Inflammatory macrophage treated with lipopolysaccharide for 4 hours (primary cell): ENCODE measurements at regions not wholly inside any gene's neighbourhood (a gene's known extent, or its start where the extent isn't known, plus 50 kb on each side); places are given as distances from the start of the nearest gene placed in this dataset.

Experiments used
- DNase-seq: peaks from one replicate; pipeline ENCODE4 v3.0.0-alpha.2; 2020

DNA sequence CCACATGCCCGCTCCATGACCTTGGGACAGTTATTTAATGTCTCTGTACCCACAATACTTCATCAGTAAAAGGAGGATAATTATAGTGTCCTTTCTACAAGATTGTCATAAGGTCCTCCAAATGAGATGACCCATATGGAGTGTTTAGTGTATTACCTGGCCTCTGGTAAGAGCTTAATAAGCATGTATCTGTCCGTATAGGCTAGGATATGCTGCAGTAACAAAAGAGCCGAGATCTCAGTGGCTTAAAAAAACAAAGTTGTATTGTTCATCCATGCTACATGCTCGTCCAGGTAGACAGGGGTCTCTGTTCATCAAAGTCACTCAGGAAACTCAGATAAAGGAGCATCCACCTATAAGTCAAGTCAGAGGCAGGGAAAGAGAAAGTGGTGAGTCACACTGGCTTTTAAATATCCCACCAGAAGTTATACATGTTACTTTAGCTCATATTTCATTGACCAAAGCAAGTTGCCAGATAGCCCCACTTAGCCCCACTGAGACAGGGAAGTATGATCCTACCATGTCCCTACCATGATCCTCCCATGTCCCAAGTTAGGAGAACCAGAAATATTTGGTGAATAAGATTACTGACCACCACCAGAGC lies 53.0 kb upstream of the KAZN start:
- no peak for DNase-seq

DNA sequence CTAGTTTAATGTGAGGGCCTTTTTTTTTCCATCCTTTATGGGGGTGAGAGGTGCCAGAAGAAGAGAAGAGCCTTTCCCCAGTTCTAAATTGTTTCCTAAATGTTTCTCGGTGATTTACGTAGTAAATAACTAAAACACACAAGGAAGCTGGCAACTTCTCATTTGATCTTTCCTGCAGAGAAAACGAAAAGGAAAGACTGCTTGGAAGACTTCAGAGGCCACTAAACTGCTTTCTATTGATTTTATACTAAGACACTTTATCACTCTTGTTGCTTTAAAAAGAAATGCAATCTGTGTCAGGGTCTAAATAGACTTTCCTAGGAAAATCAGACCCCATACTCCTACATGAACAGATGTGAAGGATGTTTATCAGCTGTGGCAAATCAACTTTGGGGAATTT lies 52.1 kb upstream of the KAZN start:
- DNase-seq, result no peak
